ENCODE measurements at regions not wholly inside any gene's neighbourhood (a gene's known extent, or its start where the extent isn't known, plus 50 kb on each side); places are given as distances from the start of the nearest gene placed in this dataset.

GRCh38 chr21:25330266-25330665, 277.0 kb downstream of the MRPL39 start:
- POLR2A ChIA-PET: no interaction called here
- dilution Hi-C loops (cut with MboI; ENCODE audit: extremely low pct_ligation_motif_present, low sequenced_read_pairs) (no loop called here), intact Hi-C loops (cut with micrococcal nuclease) (no loop called here)
- no peaks in the 10 kb centered on the region for H3K4me1 ChIP-seq (ENCODE audit: control insufficient read depth, extremely low read depth, insufficient read depth, low read length)
- no TSS peak for BruUV-seq (replicated peaks)
- no peak overlapping the region for H3K27ac ChIP-seq (ENCODE audit: insufficient read depth, low read depth, low read length)
- DNase-seq (ENCODE audit: low read depth, low spot score): no peak
- H3K4me3 ChIP-seq (replicated peaks in 1 of 3; ENCODE audit: insufficient read depth in 1 of 3, low read depth in 1 of 3, low read length in 3 of 3): no peak overlapping the region
- no peak for FAIRE-seq
- H3K9me1 ChIP-seq (replicated peaks; ENCODE audit: control insufficient read depth, extremely low read depth, insufficient read depth, low read length): no peaks in the 10 kb centered on the region
- no peak overlapping the region for H3K9ac ChIP-seq (replicated peaks; ENCODE audit: extremely low read depth, insufficient read depth, low read length)
- no peak overlapping the region for H2AFZ ChIP-seq (ENCODE audit: low read depth, low read length)
- CTCF ChIA-PET: no interaction called here
- H4K20me1 ChIP-seq (replicated peaks; ENCODE audit: control insufficient read depth, extremely low read depth, insufficient read depth, low read length): no peaks in the 10 kb centered on the region
- H3K36me3 ChIP-seq (ENCODE audit: control insufficient read depth in 2 of 2, extremely low read depth in 1 of 2, insufficient read depth in 2 of 2, low read length in 2 of 2): no peaks in the 10 kb centered on the region
- TF ChIP-seq POLR2AphosphoS5 (IDR thresholded peaks at IDR 0.05; ENCODE audit: insufficient read depth, low read depth, low read length) (no peak), CTCF (IDR thresholded peaks at IDR 0.05; ENCODE audit: extremely low read depth in 1 of 2, insufficient read depth in 1 of 2, low read depth in 1 of 2, low read length in 2 of 2) (no peak), FOS (IDR thresholded peaks at IDR 0.05; ENCODE audit: borderline replicate concordance, insufficient read depth, low read length) (no peak), MYC (IDR thresholded peaks at IDR 0.05; ENCODE audit: low read depth, low read length) (no peak), GATA2 (IDR thresholded peaks at IDR 0.05; ENCODE audit: insufficient read depth, insufficient read length, low read depth, low read length) (no peak), MAX (IDR thresholded peaks at IDR 0.05; ENCODE audit: insufficient read depth, insufficient read length) (no peak), POLR2A (IDR thresholded peaks at IDR 0.05; ENCODE audit: low read depth, low read length) (no peak), JUN (IDR thresholded peaks at IDR 0.05; ENCODE audit: borderline replicate concordance, insufficient read depth, insufficient read length, low read depth) (no peak), EZH2 (IDR thresholded peaks at IDR 0.05; ENCODE audit: borderline replicate concordance, low read depth, low read length, severe bottlenecking) (no peak)
- no peaks in the 10 kb centered on the region for H3K9me3 ChIP-seq (replicated peaks; ENCODE audit: control insufficient read depth, insufficient read depth, low read length)
- no peak overlapping the region for H3K4me2 ChIP-seq (ENCODE audit: insufficient read depth, low read length)
- no peaks in the 10 kb centered on the region for H3K79me2 ChIP-seq (ENCODE audit: control insufficient read depth, insufficient read depth, low read length)
- no peaks in the 10 kb centered on the region for H3K27me3 ChIP-seq (ENCODE audit: control insufficient read depth in 2 of 2, insufficient read depth in 2 of 2, low read length in 2 of 2)

Measured in endothelial cell of umbilical vein (primary cell).